AG08395 (cell line): ENCODE measurements at regions not wholly inside any gene's neighbourhood (a gene's known extent, or its start where the extent isn't known, plus 50 kb on each side); places are given as distances from the start of the nearest gene placed in this dataset.
"Not testable (repeated sequence)": the region's sequence is repeated elsewhere in the genome, so short reads cannot be mapped to it uniquely, and the experiment has no call there.

Experiments
- DNase-seq: peaks from one replicate; pipeline ENCODE4 v3.0.0; 2012; ENCODE audit warnings: mixed read lengths, low spot score

GRCh38 chr6:51057296-51057695 is 238.6 kb downstream of the TFAP2B start:
- no peak for DNase-seq

- DNase-seq, result no peak
These were observed 241.6 kb downstream of the TFAP2B start for GRCh38 chr6:51060262-51060762.

- no peak for DNase-seq
These were observed 243.6 kb downstream of the TFAP2B start for GRCh38 chr6:51062166-51062722.

- DNase-seq, result no peak
These were observed 259.3 kb downstream of the TFAP2B start for GRCh38 chr6:51077821-51078518.

GRCh38 chr6:51090343-51090742 is 271.7 kb downstream of the TFAP2B start:
- no peak for DNase-seq

GRCh38 chr6:51093871-51094270 is 275.2 kb downstream of the TFAP2B start:
- DNase-seq, result no peak

- no peak for DNase-seq
These were observed 275.6 kb downstream of the TFAP2B start for GRCh38 chr6:51094271-51094670.

GRCh38 chr6:51098246-51098645 is 279.6 kb downstream of the TFAP2B start:
- no peak for DNase-seq

GRCh38 chr6:51098791-51099190 is 280.1 kb downstream of the TFAP2B start:
- no peak for DNase-seq

GRCh38 chr6:51099201-51099600 is 280.5 kb downstream of the TFAP2B start:
- no peak for DNase-seq

GRCh38 chr6:51105357-51105756 is 286.7 kb downstream of the TFAP2B start:
- no peak for DNase-seq

GRCh38 chr6:51107769-51108203 is 289.1 kb downstream of the TFAP2B start:
- DNase-seq, result no peak

- DNase-seq, result no peak
These were observed 290.0 kb downstream of the TFAP2B start for GRCh38 chr6:51108563-51109234.

GRCh38 chr6:51112731-51113130 is 294.1 kb downstream of the TFAP2B start:
- peak; percentile 9 for DNase-seq

GRCh38 chr6:51116723-51117122 is 298.1 kb downstream of the TFAP2B start:
- no peak for DNase-seq

GRCh38 chr6:51118792-51119191 is 300.1 kb downstream of the TFAP2B start:
- DNase-seq, result no peak

GRCh38 chr6:51120016-51120415 is 301.3 kb downstream of the TFAP2B start:
- no peak for DNase-seq

GRCh38 chr6:51121380-51121976 is 302.8 kb downstream of the TFAP2B start:
- DNase-seq, result not testable (repeated sequence)

GRCh38 chr6:51129043-51129442 is 310.4 kb downstream of the TFAP2B start:
- DNase-seq, result no peak

GRCh38 chr6:51137777-51138176 is 319.1 kb downstream of the TFAP2B start:
- DNase-seq, result no peak

- no peak for DNase-seq
These were observed 321.3 kb downstream of the TFAP2B start for GRCh38 chr6:51139950-51140385.

GRCh38 chr6:51141080-51141479 is 322.4 kb downstream of the TFAP2B start:
- DNase-seq, result no peak

- no peak for DNase-seq
These were observed 329.1 kb downstream of the TFAP2B start for GRCh38 chr6:51147756-51148155.
